Spleen (tissue), 11 donors: ENCODE measurements at regions not wholly inside any gene's neighbourhood (a gene's known extent, or its start where the extent isn't known, plus 50 kb on each side); places are given as distances from the start of the nearest gene placed in this dataset.
"Not testable (repeated sequence)": the region's sequence is repeated elsewhere in the genome, so short reads cannot be mapped to it uniquely, and the experiment has no call there.

Experiments used
- DNase-seq: peaks from one replicate; pipeline ENCODE4 v3.0.0-alpha.2; 2020
- H3K27ac ChIP-seq, 8 donors: fragments of 200-600 bp; sonication (generic) in 7 of 8; 1 replicate in 4 of 8; 2 replicates in 4 of 8; pipeline versions ENCODE4 v1.5.0 to v1.8.0; 2016 to 2021; ENCODE audit warnings: inconsistent platforms in 4 of 8, mild to moderate bottlenecking in 4 of 8, moderate library complexity in 1 of 8
- H3K27me3 ChIP-seq, 7 donors: fragments of 200-600 bp; sonication (generic) in 6 of 7; replicated peaks in 1 of 7; 1 replicate in 4 of 7; 2 replicates in 3 of 7; pipeline versions ENCODE4 v1.5.0 to v1.8.0; 2016 to 2021; ENCODE audit warnings: inconsistent platforms in 3 of 7, mild to moderate bottlenecking in 1 of 7
- H3K36me3 ChIP-seq, 6 donors: fragments of 200-600 bp; sonication (generic) in 5 of 6; 1 replicate in 4 of 6; 2 replicates in 2 of 6; pipeline versions ENCODE4 v1.5.0 to v1.8.0; 2016 to 2021; ENCODE audit warnings: inconsistent platforms in 2 of 6
- H3K4me1 ChIP-seq, 6 donors: fragments of 200-600 bp; sonication (generic) in 5 of 6; 1 replicate in 3 of 6; 2 replicates in 3 of 6; pipeline versions ENCODE4 v1.5.0 to v1.8.0; 2016 to 2021; ENCODE audit warnings: inconsistent platforms in 3 of 6
- H3K4me3 ChIP-seq, 8 donors: fragments of 200-600 bp; sonication (generic) in 7 of 8; 1 replicate in 4 of 8; 2 replicates in 4 of 8; pipeline versions ENCODE4 v1.5.0 to v1.8.0; 2016 to 2021; ENCODE audit warnings: inconsistent platforms in 4 of 8, mild to moderate bottlenecking in 4 of 8, moderate library complexity in 2 of 8
- H3K9me3 ChIP-seq, 8 donors: fragments of 200-600 bp; sonication (generic) in 7 of 8; 1 replicate in 4 of 8; 2 replicates in 4 of 8; pipeline versions ENCODE4 v1.5.0 to v1.8.0; 2016 to 2021; ENCODE audit warnings: inconsistent platforms in 4 of 8
- CTCF ChIP-seq, 11 experiments: fragments of 200-600 bp in 7 of 11; fragments of 450-650 bp in 4 of 11; sonication (generic) in 4 of 11; IDR thresholded peaks in 8 of 11; conservative IDR thresholded peaks in 3 of 11; 1 replicate in 7 of 11; 2 replicates in 4 of 11; pipeline versions ENCODE4 v1.4.0 to v1.8.0; 2016 to 2021; ENCODE audit warnings: antibody characterized with exemption in 11 of 11, inconsistent platforms in 4 of 11, mild to moderate bottlenecking in 1 of 11
- POLR2A ChIP-seq, 3 donors: fragments of 450-650 bp; IDR thresholded peaks; one replicate each; pipeline ENCODE4 v1.5.1; 2017; ENCODE audit warnings: antibody characterized with exemption in 3 of 3, mild to moderate bottlenecking in 1 of 3
- POLR2AphosphoS5 ChIP-seq, 3 donors: sonication (generic); formaldehyde crosslinking; IDR thresholded peaks; one replicate each; pipeline ENCODE4 v1.5.1; 2017; ENCODE audit warnings: antibody characterized with exemption in 3 of 3
- WGBS, 5 donors: extraction: QIAGEN DNeasy Blood & Tissue Kit in 3 of 5; methylation state at CpG; one replicate each; pipeline versions ENCODE4 v1.1.5 to v1.1.7; 2013 to 2018; 5-methylcytosine and 5-hydroxymethylcytosine counted together
- intact Hi-C: fragments of 100-400 bp; cut with DNase I; formaldehyde crosslinking; loops from one replicate; pipeline ENCODE4 v1.15.0; 2023; ENCODE audit warnings: low total_unique reads
- donor health status: healthy with polysubstance abuse.
- donor health status: DM: no; HTN: no; CAD: no; lungs with moderate emphysema.
- donor health status: DM: no; HTN: no; CAD: no.
- donor health status: Bipolar disorder and iron deficiency.
- donor health status: healthy.
- donor health status: DM: no; HTN: no; CAD: no.
- donor health status: DM: yes; HTN: yes; CAD: no.

DNA sequence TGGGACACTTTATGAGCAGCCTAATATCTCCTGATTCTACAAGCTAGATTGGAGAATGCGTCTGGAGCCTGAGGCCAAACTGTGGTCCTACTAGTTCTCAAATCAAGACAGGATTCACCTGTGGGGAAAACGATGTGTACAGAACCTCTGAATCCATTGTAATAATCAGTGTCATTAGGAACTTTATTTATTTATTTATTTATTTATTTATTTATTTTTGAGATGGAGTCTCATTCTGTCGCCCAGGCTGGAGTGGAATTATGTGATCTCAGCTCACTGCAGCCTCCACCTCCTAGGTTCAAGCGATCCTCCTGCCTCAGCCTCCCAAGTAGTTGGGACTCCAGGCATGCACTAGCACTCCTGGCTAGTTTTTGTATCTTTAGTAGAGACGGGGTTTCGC lies 52.6 kb upstream of the KIF26B start:
- H3K27me3 ChIP-seq, DNase-seq, H3K4me1 ChIP-seq, H3K36me3 ChIP-seq, H3K9me3 ChIP-seq, H3K4me3 ChIP-seq, intact Hi-C loops, H3K27ac ChIP-seq: not testable (repeated sequence)
- WGBS, 5 donors = 91 to 96% (median 94%) methylated on average over 6 of the region's 6 CpGs

- Histone ChIP-seq H3K9me3 (no peaks in the 10 kb centered on the region), H3K36me3 (no peaks in the 10 kb centered on the region), H3K4me3 (no peak overlapping the region), H3K4me1 (peaks cover 0 to 30% (median 18%) of the 10 kb centered on the region in 6 donors), H3K27me3 (no peaks in the 10 kb centered on the region), H3K27ac (no peak overlapping the region)
- WGBS, 5 donors = 88 to 95% (median 91%) methylated on average over 7 to 8 of the region's 8 CpGs
- intact Hi-C loops = no loop called here
- no peak for TF ChIP-seq POLR2A (IDR thresholded peaks at IDR 0.05)
- TF ChIP-seq CTCF (IDR thresholded peaks at IDR 0.05 in 8 of 11, conservative IDR thresholded peaks at IDR 0.05 in 3 of 11) = no peak
- TF ChIP-seq POLR2AphosphoS5 (IDR thresholded peaks at IDR 0.05) = no peak
- no peak for DNase-seq
These were observed 55.4 kb upstream of the KIF26B start for GRCh38 chr1:245099401-245099800.

- Histone ChIP-seq H3K36me3 (no peaks in the 10 kb centered on the region), H3K4me3 (no peak overlapping the region), H3K27ac (no peak overlapping the region), H3K4me1 (peaks cover 0 to 31% (median 18%) of the 10 kb centered on the region in 6 donors), H3K9me3 (no peaks in the 10 kb centered on the region), H3K27me3 (no peaks in the 10 kb centered on the region)
- WGBS, 5 donors = 88 to 96% (median 94%) methylated on average over 6 of the region's 6 CpGs
- TF ChIP-seq POLR2AphosphoS5 (IDR thresholded peaks at IDR 0.05) = no peak
- intact Hi-C loops = no loop called here
- no peak for DNase-seq
These were observed 55.9 kb upstream of the KIF26B start for GRCh38 chr1:245098924-245099323.

- no peak for DNase-seq
- Histone ChIP-seq H3K9me3 (no peaks in the 10 kb centered on the region), H3K27me3 (no peaks in the 10 kb centered on the region), H3K4me1 (peaks cover 3 to 35% (median 23%) of the 10 kb centered on the region in 6 donors), H3K4me3 (no peak overlapping the region), H3K36me3 (no peaks in the 10 kb centered on the region), H3K27ac (peak overlapping the region in 4 of 8 donors; percentile 6 to 35 (median 10))
- intact Hi-C loops = no loop called here
- no peak for TF ChIP-seq POLR2A (IDR thresholded peaks at IDR 0.05)
- peak in 1 of 3 donors; percentile 53 for TF ChIP-seq POLR2AphosphoS5 (IDR thresholded peaks at IDR 0.05)
- WGBS, 5 donors = 51 to 74% (median 59%) methylated on average over 5 of the region's 5 CpGs
These were observed 58.3 kb upstream of the KIF26B start for GRCh38 chr1:245096311-245097066.

DNA sequence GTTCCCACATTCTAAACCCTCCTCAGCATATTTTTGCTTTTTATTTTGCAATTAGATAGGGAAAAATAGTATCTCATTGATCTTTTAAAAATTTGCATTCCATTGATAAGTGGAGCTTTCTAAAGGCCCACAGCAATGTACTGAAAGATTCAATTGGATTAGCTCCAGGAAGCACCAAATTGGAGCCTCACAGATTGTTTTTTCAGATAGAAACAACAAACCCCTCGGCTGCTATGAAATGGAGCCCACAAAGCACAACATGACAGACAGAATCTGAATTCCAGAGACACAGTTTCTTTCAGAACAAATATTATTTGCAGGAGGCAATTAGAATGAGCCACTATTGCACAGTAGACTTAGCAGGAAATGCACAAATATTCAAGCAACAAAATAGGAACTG lies 58.9 kb upstream of the KIF26B start:
- Histone ChIP-seq H3K27ac (peak overlapping the region in 4 of 8 donors; percentile 6 to 35 (median 10)), H3K4me1 (peaks cover 5 to 40% (median 27%) of the 10 kb centered on the region in 6 donors), H3K27me3 (no peaks in the 10 kb centered on the region), H3K36me3 (no peaks in the 10 kb centered on the region), H3K9me3 (no peaks in the 10 kb centered on the region), H3K4me3 (no peak overlapping the region)
- no peak for DNase-seq
- TF ChIP-seq POLR2A (IDR thresholded peaks at IDR 0.05) = no peak
- TF ChIP-seq CTCF (IDR thresholded peaks at IDR 0.05 in 8 of 11, conservative IDR thresholded peaks at IDR 0.05 in 3 of 11) = no peak
- TF ChIP-seq POLR2AphosphoS5 (IDR thresholded peaks at IDR 0.05) = no peak
- 54 to 63% (median 57%) methylated on average over 1 of the region's 1 CpG for WGBS, 5 donors
- intact Hi-C loops = no loop called here
